ENCODE measurements at regions not wholly inside any gene's neighbourhood (a gene's known extent, or its start where the extent isn't known, plus 50 kb on each side); places are given as distances from the start of the nearest gene placed in this dataset.
A peak's percentile ranks its signal among the peaks of the same experiment; 100 is the strongest.

DNA sequence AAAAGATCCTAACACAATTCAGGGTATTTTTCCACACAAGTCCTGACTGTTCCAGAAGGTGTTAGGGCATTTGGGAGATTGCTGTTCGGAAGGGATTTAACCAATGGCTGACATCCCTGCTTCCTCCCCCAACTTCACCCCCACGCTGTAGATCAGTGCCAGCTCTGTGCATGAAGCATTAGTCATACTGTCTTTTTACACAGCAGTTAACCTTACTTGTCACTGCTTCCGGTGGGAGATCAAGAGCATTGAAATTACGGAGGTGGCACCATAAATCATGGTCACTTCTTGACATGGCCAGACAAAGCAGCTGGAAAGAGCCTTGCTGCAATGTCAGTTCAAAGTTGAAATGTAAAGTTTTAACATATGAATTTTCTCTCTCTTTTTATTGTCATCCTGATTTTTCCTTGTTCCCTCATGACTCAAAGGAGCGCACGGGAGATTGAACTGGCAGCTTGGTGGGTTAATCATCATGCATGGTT is 70.2 kb downstream of the HRH4 start:
- Mint-ChIP-seq H3K36me3 (ENCODE audit: low read depth) (no peaks in the 10 kb centered on the region), H3K4me1 (peaks cover 9% of the 10 kb centered on the region), H3K4me3 (no peak overlapping the region), H3K27ac (ENCODE audit: unreplicated experiment) (peak overlapping the region; percentile 7), H3K27me3 (ENCODE audit: low read depth) (no peaks in the 10 kb centered on the region), H3K9me3 (peaks cover 5% of the 10 kb centered on the region)
- no peak for DNase-seq (ENCODE audit: low read depth, low spot score)
- TF ChIP-seq CTCF (conservative IDR thresholded peaks at IDR 0.05), result no peak

GRCh38 chr18:24534271-24534670 is 73.8 kb downstream of the HRH4 start:
- no peak overlapping the region for H3K27ac Mint-ChIP-seq (ENCODE audit: unreplicated experiment)
- peaks cover 5% of the 10 kb centered on the region for H3K9me3 Mint-ChIP-seq
- no peaks in the 10 kb centered on the region for H3K36me3 Mint-ChIP-seq (ENCODE audit: low read depth)
- peaks cover 9% of the 10 kb centered on the region for H3K4me1 Mint-ChIP-seq
- no peak for TF ChIP-seq CTCF (conservative IDR thresholded peaks at IDR 0.05)
- no peak for DNase-seq (ENCODE audit: low read depth, low spot score)
- H3K4me3 Mint-ChIP-seq, result no peak overlapping the region
- H3K27me3 Mint-ChIP-seq (ENCODE audit: low read depth), result no peaks in the 10 kb centered on the region

GRCh38 chr18:24534737-24535136 is 74.3 kb downstream of the HRH4 start:
- Mint-ChIP-seq H3K27ac (ENCODE audit: unreplicated experiment) (no peak overlapping the region), H3K9me3 (peaks cover 5% of the 10 kb centered on the region), H3K27me3 (ENCODE audit: low read depth) (no peaks in the 10 kb centered on the region), H3K4me1 (peaks cover 9% of the 10 kb centered on the region), H3K36me3 (ENCODE audit: low read depth) (no peaks in the 10 kb centered on the region), H3K4me3 (no peak overlapping the region)
- no peak for DNase-seq (ENCODE audit: low read depth, low spot score)
- TF ChIP-seq CTCF (conservative IDR thresholded peaks at IDR 0.05), result no peak

DNA sequence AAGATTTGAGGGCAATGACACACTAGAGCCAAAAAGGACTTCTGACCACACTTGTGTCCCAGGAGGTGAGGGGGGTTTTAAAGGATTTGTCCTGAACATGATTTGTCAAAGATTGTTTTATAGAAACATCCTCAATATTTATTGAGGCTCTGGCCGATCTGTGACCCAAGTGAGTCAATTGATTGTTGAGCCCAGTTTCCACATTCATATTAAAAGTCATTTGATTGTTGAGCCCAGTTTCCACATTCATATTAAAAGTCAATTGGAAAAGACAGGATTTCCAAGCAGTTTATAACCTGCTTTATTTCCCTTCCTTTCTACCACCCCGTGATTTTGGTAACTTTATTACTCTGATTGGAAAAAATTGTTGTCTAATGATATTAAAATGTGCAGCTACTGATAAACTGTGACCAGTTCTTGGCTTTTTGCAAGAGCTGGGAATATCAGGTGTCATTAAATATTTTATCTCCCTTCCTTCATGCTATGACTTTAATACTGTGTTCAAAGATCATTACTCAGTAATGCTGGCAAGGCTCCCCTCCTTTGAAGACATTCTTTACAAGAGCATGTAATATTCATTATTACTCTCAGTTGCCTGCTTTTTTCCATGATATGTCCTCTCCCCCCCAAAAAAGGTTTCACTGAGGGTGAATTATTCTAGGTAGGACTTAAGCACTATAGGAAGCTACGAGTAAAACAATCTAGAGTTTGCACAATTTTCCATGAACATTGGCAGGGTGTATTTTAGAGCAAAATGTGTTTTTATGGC is 75.3 kb downstream of the HRH4 start:
- H3K27ac Mint-ChIP-seq (ENCODE audit: unreplicated experiment), result no peak overlapping the region
- H3K27me3 Mint-ChIP-seq (ENCODE audit: low read depth), result no peaks in the 10 kb centered on the region
- no peak for TF ChIP-seq CTCF (conservative IDR thresholded peaks at IDR 0.05)
- H3K36me3 Mint-ChIP-seq (ENCODE audit: low read depth), result no peaks in the 10 kb centered on the region
- H3K4me1 Mint-ChIP-seq, result peaks cover 4% of the 10 kb centered on the region
- H3K4me3 Mint-ChIP-seq, result no peak overlapping the region
- H3K9me3 Mint-ChIP-seq, result peaks cover 5% of the 10 kb centered on the region
- no peak for DNase-seq (ENCODE audit: low read depth, low spot score)

GRCh38 chr18:24536326-24536725 is 75.9 kb downstream of the HRH4 start:
- Mint-ChIP-seq H3K27ac (ENCODE audit: unreplicated experiment) (no peak overlapping the region), H3K9me3 (peaks cover 5% of the 10 kb centered on the region), H3K27me3 (ENCODE audit: low read depth) (no peaks in the 10 kb centered on the region), H3K4me1 (no peaks in the 10 kb centered on the region), H3K4me3 (no peak overlapping the region), H3K36me3 (ENCODE audit: low read depth) (no peaks in the 10 kb centered on the region)
- no peak for TF ChIP-seq CTCF (conservative IDR thresholded peaks at IDR 0.05)
- no peak for DNase-seq (ENCODE audit: low read depth, low spot score)

Measured in neural crest cell (in vitro differentiated cells).